ENCODE measurements at regions not wholly inside any gene's neighbourhood (a gene's known extent, or its start where the extent isn't known, plus 50 kb on each side); places are given as distances from the start of the nearest gene placed in this dataset.

DNA sequence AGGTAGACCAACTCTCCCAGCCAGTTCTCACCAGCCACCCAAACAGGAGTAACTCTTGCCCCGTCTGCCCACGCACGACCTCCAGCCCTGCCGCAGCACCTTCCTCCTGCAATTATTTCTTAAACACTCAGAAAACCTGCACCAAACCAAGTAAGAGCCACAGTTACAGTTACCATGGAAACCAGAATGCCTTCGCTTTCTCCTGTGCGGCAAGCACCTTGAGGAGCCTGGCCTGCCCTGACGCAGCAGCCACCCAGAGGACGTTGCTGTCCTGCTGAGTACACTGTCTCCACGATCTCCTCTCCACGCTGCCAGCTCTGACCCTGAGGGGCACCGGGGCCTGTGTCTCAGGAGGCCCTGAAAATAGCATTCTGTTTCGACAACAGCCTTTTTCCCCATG, 94.3 kb upstream of the SMIM21 start:
- TF ChIP-seq, protein P1, sequence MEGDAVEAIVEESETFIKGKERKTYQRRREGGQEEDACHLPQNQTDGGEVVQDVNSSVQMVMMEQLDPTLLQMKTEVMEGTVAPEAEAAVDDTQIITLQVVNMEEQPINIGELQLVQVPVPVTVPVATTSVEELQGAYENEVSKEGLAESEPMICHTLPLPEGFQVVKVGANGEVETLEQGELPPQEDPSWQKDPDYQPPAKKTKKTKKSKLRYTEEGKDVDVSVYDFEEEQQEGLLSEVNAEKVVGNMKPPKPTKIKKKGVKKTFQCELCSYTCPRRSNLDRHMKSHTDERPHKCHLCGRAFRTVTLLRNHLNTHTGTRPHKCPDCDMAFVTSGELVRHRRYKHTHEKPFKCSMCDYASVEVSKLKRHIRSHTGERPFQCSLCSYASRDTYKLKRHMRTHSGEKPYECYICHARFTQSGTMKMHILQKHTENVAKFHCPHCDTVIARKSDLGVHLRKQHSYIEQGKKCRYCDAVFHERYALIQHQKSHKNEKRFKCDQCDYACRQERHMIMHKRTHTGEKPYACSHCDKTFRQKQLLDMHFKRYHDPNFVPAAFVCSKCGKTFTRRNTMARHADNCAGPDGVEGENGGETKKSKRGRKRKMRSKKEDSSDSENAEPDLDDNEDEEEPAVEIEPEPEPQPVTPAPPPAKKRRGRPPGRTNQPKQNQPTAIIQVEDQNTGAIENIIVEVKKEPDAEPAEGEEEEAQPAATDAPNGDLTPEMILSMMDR (IDR thresholded peaks at IDR 0.05): no peak
- TF ChIP-seq EZH2 (IDR thresholded peaks at IDR 0.05): no peak
- no peak for TF ChIP-seq EZH2phosphoT487 (IDR thresholded peaks at IDR 0.05)
